ENCODE measurements at regions not wholly inside any gene's neighbourhood (a gene's known extent, or its start where the extent isn't known, plus 50 kb on each side); places are given as distances from the start of the nearest gene placed in this dataset.

DNA sequence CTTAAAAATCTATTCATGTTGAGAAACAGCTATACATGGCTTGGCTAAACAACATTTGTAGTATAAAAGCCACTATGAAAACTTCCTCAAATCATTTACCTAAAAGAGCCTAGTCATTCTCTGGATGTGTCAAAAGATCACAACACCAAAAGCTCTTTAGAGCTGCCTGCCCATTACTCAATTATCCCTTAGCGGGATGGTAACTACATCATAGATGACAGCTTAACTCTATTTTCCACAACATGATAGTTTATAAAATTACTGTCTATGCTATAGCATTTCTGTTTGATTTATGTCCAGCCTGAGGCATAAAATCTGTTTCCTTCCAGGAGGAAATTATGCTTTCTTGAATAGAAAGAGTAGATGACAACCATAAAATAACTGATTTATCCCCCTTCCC, 777.6 kb upstream of the HS3ST5 start:
- no peak overlapping the region for H3K27ac ChIP-seq
- H3K9me3 ChIP-seq (ENCODE audit: severe bottlenecking), result no peaks in the 10 kb centered on the region
- DNase-seq, result no peak
- H3K36me3 ChIP-seq, result no peaks in the 10 kb centered on the region
- TF ChIP-seq, protein P1, sequence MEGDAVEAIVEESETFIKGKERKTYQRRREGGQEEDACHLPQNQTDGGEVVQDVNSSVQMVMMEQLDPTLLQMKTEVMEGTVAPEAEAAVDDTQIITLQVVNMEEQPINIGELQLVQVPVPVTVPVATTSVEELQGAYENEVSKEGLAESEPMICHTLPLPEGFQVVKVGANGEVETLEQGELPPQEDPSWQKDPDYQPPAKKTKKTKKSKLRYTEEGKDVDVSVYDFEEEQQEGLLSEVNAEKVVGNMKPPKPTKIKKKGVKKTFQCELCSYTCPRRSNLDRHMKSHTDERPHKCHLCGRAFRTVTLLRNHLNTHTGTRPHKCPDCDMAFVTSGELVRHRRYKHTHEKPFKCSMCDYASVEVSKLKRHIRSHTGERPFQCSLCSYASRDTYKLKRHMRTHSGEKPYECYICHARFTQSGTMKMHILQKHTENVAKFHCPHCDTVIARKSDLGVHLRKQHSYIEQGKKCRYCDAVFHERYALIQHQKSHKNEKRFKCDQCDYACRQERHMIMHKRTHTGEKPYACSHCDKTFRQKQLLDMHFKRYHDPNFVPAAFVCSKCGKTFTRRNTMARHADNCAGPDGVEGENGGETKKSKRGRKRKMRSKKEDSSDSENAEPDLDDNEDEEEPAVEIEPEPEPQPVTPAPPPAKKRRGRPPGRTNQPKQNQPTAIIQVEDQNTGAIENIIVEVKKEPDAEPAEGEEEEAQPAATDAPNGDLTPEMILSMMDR (IDR thresholded peaks at IDR 0.05; ENCODE audit: low read depth, low read length), result no peak
- H3K27me3 ChIP-seq (ENCODE audit: insufficient read depth, low read depth, severe bottlenecking), result no peaks in the 10 kb centered on the region
- H3K4me3 ChIP-seq (ENCODE audit: low read depth, low read length), result no peak overlapping the region

DNA sequence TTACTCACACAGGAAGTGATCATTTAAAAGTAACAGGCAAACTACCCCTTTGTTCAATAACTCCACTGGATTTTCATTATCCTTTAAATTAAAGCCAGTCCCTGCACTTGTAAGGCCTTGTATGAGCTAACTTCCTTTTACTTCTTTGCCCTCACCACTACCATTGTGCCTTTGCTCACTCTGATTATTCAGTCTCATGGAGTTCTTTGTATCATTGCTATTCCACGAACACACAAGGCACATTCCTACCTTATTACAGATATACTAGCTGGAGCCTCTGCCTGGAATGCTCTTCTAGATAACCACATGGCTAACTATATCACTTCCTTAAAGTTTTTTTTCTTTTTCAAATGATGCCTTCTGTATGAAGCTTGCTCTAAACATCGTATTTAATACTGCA, 748.6 kb upstream of the HS3ST5 start:
- DNase-seq, result no peak
- TF ChIP-seq, protein P1 (IDR thresholded peaks at IDR 0.05; ENCODE audit: low read depth, low read length), result no peak
- H3K27ac ChIP-seq, result no peak overlapping the region

DNA sequence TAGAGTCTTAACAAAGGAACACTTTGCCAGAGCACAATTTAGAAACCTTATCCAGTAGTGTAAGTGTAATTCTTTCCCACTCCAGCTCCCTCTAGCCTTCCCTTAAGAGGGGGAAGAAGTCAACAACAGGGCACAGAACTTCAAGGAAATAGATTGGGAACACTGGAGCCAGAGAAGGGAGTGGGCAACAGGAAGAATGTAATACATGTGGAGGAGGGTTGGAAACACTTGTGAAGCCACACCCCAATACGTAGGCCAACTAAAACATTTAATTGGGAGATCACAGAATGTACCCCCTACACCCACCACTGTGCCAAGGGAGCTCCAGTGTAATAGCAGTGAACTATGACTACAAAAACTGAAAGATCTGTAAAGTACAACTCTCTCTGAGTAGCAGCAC, 735.7 kb upstream of the HS3ST5 start:
- H3K36me3 ChIP-seq, result no peaks in the 10 kb centered on the region
- DNase-seq, result no peak
- TF ChIP-seq, protein P1 (IDR thresholded peaks at IDR 0.05; ENCODE audit: low read depth, low read length), result no peak
- H3K9me3 ChIP-seq (ENCODE audit: severe bottlenecking), result no peaks in the 10 kb centered on the region
- no peak overlapping the region for H3K4me3 ChIP-seq (ENCODE audit: low read depth, low read length)
- H3K27ac ChIP-seq, result no peak overlapping the region
- H3K27me3 ChIP-seq (ENCODE audit: insufficient read depth, low read depth, severe bottlenecking), result no peaks in the 10 kb centered on the region

More for the DNA sequence above, 748.6 kb upstream of the HS3ST5 start:
- H3K36me3 ChIP-seq, result no peaks in the 10 kb centered on the region
- H3K27me3 ChIP-seq (ENCODE audit: insufficient read depth, low read depth, severe bottlenecking), result no peaks in the 10 kb centered on the region
- H3K4me3 ChIP-seq (ENCODE audit: low read depth, low read length), result no peak overlapping the region
- no peaks in the 10 kb centered on the region for H3K9me3 ChIP-seq (ENCODE audit: severe bottlenecking)

DNA sequence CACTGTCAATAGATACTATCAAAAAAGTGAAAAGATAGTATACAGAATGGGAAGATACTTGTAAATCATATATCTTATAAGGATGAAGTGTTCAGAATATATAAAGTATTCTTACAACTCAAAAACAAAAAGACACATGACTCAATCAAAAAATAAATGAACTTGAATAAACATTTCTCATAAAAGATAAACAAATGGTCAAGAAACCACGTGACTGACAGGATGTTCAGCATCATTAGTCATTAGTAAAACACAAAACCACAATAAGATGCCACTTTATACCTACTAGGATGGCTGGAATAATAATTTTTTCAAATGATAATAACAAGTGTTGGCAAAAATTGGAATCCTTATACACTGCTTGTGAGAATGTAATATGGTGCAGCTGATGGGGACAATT, 729.1 kb upstream of the HS3ST5 start:
- no peak for DNase-seq
- no peaks in the 10 kb centered on the region for H3K27me3 ChIP-seq (ENCODE audit: insufficient read depth, low read depth, severe bottlenecking)
- peaks cover 5% of the 10 kb centered on the region for H3K9me3 ChIP-seq (ENCODE audit: severe bottlenecking)
- TF ChIP-seq, protein P1 (IDR thresholded peaks at IDR 0.05; ENCODE audit: low read depth, low read length), result no peak
- H3K36me3 ChIP-seq, result no peaks in the 10 kb centered on the region
- no peak overlapping the region for H3K4me3 ChIP-seq (ENCODE audit: low read depth, low read length)
- H3K27ac ChIP-seq, result no peak overlapping the region

DNA sequence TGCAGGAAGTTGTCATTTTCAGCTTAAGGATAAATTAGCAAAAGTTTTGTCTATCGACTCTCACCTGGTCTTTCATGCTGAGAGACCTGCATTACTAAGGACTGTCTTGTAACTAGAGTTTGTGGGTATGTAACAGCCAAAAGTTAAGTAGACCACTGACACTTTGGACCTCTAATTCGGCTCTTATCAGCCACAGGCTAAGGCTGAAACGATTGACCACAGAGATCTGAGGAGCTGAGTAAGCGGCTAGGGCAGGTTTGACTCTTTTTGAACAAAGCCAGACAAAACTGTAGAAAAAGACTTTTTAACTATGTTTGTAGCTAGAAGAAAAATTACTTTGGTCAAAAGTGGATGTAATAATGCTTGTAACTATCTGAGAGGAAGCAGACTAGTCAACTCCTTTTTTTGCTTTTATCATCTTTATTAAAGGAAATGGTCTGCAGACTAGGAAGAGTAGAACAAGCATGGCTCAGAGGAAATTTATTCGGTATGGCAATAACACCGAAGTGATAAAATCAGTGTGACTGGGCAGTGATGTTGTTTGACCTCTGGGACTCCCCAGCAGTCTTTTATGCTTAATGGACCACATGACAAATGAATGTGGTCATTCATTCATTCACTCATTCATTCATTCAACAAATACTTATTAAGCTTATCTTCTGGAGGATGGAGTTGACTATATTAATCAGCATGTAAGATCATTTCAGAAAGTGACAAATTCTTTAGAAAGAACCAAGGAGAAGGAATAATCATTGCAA, 725.0 kb upstream of the HS3ST5 start:
- Histone ChIP-seq H3K9me3 (ENCODE audit: severe bottlenecking) (peaks cover 5% of the 10 kb centered on the region), H3K27ac (no peak overlapping the region), H3K36me3 (no peaks in the 10 kb centered on the region), H3K4me3 (ENCODE audit: low read depth, low read length) (no peak overlapping the region), H3K27me3 (ENCODE audit: insufficient read depth, low read depth, severe bottlenecking) (no peaks in the 10 kb centered on the region)
- TF ChIP-seq, protein P1 (IDR thresholded peaks at IDR 0.05; ENCODE audit: low read depth, low read length), result no peak
- DNase-seq, result no peak

DNA sequence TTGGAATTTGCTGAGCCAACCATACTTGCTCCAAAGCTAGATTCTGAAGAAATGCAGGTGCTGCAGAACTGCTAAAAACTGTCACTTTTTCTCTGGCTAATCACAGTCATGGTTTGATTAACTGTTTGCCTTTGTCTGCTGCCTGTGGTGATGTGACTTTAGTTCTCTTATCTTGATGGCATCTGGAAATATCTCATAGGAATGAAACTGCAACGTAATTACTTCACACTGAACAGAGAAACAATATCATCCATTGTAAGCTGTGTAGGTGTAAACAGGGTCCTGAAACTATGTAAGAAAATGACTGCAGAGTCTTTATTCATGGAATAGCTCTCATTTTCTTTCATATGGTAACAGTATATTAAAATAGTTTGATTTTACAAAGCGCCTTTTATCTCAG, 721.9 kb upstream of the HS3ST5 start:
- no peak overlapping the region for H3K27ac ChIP-seq
- no peak overlapping the region for H3K4me3 ChIP-seq (ENCODE audit: low read depth, low read length)
- DNase-seq, result no peak
- no peaks in the 10 kb centered on the region for H3K36me3 ChIP-seq
- H3K27me3 ChIP-seq (ENCODE audit: insufficient read depth, low read depth, severe bottlenecking), result no peaks in the 10 kb centered on the region
- TF ChIP-seq, protein P1 (IDR thresholded peaks at IDR 0.05; ENCODE audit: low read depth, low read length), result no peak
- H3K9me3 ChIP-seq (ENCODE audit: severe bottlenecking), result no peaks in the 10 kb centered on the region

All from WERI-Rb-1 (cell line).